Panc1 (cell line): ENCODE measurements at regions not wholly inside any gene's neighbourhood (a gene's known extent, or its start where the extent isn't known, plus 50 kb on each side); places are given as distances from the start of the nearest gene placed in this dataset.

Source experiments
- CTCF ChIP-seq: fragments of 450-650 bp; IDR thresholded peaks from 2 replicates; pipeline ENCODE4 v1.5.1; 2017; ENCODE audit warnings: mild to moderate bottlenecking
- POLR2AphosphoS5 ChIP-seq: IDR thresholded peaks from 2 replicates; pipeline ENCODE4 v1.6.1; 2012; ENCODE audit warnings: mild to moderate bottlenecking, low read depth, low read length, moderate library complexity
- SIN3A ChIP-seq: IDR thresholded peaks from 2 replicates; pipeline ENCODE4 v1.6.1; 2012; ENCODE audit warnings: low read depth, mild to moderate bottlenecking, low read length, moderate library complexity, borderline replicate concordance; ENCODE audit not compliant: insufficient read depth

- no peak for TF ChIP-seq CTCF
- TF ChIP-seq POLR2AphosphoS5, result no peak
- no peak for TF ChIP-seq SIN3A
Observed at GRCh38 chr9:134571326-134571931, 70.2 kb upstream of the COL5A1 start.
